Left ventricle myocardium inferior (tissue), 1 donor: ENCODE measurements at regions not wholly inside any gene's neighbourhood (a gene's known extent, or its start where the extent isn't known, plus 50 kb on each side); places are given as distances from the start of the nearest gene placed in this dataset.

ENCODE experiments used
- DNase-seq: peaks from one replicate; pipeline ENCODE4 v3.0.0-alpha.2; 2020
- H3K27ac ChIP-seq: fragments of 200-600 bp; replicated peaks from 2 replicates; pipeline ENCODE4 v1.8.0; 2021
- H3K27me3 ChIP-seq: fragments of 200-600 bp; 2 replicates; pipeline ENCODE4 v1.8.0; 2021; ENCODE audit warnings: low read depth
- H3K36me3 ChIP-seq: fragments of 200-600 bp; 2 replicates; pipeline ENCODE4 v1.8.0; 2021
- H3K4me1 ChIP-seq: fragments of 200-600 bp; 2 replicates; pipeline ENCODE4 v1.8.0; 2021
- H3K4me3 ChIP-seq: fragments of 200-600 bp; 2 replicates; pipeline ENCODE4 v1.8.0; 2021; ENCODE audit warnings: mild to moderate bottlenecking, moderate library complexity
- H3K9me3 ChIP-seq: fragments of 200-600 bp; replicated peaks from 2 replicates; pipeline ENCODE4 v1.8.0; 2021
- intact Hi-C: fragments of 100-400 bp; cut with micrococcal nuclease; formaldehyde crosslinking; loops from one replicate; pipeline ENCODE4 v1.11.0; 2022
- TF ChIP-seq, protein P1 (sequence below): fragments of 200-600 bp; IDR thresholded peaks from 2 replicates; pipeline ENCODE4 v1.8.0; 2021; ENCODE audit warnings: antibody characterized with exemption, mild to moderate bottlenecking, borderline replicate concordance
- donor health status: DM: no; HTN: yes; CAD: no; lungs with severe emphysema.

DNA sequence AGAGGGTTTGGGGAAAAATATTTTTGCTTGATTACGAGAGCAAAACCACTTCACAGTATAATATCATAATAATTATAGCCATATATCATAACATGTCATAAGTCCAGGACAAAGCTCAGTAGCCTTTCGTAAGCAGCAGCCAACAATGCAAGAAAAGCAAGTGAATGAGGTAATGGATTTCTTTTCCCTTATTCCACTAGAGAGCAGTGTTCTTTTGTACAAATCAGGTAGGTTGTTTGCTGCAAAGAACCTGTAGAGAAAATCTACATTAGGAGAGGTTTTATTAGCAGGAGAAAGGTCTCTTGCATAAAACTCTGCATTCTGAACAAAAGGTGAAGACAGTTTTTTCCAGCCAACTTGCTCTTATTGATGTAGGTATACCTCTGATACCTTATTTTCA is 1033.4 kb downstream of the TLE4 start:
- no peak for DNase-seq
- Histone ChIP-seq H3K36me3 (no peaks in the 10 kb centered on the region), H3K9me3 (no peaks in the 10 kb centered on the region), H3K4me3 (no peak overlapping the region), H3K27ac (no peak overlapping the region), H3K4me1 (no peaks in the 10 kb centered on the region), H3K27me3 (no peaks in the 10 kb centered on the region)
- intact Hi-C loops = no loop called here
- TF ChIP-seq, protein P1, sequence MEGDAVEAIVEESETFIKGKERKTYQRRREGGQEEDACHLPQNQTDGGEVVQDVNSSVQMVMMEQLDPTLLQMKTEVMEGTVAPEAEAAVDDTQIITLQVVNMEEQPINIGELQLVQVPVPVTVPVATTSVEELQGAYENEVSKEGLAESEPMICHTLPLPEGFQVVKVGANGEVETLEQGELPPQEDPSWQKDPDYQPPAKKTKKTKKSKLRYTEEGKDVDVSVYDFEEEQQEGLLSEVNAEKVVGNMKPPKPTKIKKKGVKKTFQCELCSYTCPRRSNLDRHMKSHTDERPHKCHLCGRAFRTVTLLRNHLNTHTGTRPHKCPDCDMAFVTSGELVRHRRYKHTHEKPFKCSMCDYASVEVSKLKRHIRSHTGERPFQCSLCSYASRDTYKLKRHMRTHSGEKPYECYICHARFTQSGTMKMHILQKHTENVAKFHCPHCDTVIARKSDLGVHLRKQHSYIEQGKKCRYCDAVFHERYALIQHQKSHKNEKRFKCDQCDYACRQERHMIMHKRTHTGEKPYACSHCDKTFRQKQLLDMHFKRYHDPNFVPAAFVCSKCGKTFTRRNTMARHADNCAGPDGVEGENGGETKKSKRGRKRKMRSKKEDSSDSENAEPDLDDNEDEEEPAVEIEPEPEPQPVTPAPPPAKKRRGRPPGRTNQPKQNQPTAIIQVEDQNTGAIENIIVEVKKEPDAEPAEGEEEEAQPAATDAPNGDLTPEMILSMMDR = peak; percentile 36

- no peak for DNase-seq
- Histone ChIP-seq H3K4me3 (no peak overlapping the region), H3K4me1 (no peaks in the 10 kb centered on the region), H3K27ac (no peak overlapping the region), H3K36me3 (no peaks in the 10 kb centered on the region), H3K9me3 (peaks cover 3% of the 10 kb centered on the region), H3K27me3 (no peaks in the 10 kb centered on the region)
- intact Hi-C loops = no loop called here
- TF ChIP-seq, protein P1 = no peak
Measured at GRCh38 chr9:80602291-80602690, 1030.5 kb downstream of the TLE4 start.

GRCh38 chr9:80596579-80596978 is 1024.8 kb downstream of the TLE4 start:
- Histone ChIP-seq H3K36me3 (no peaks in the 10 kb centered on the region), H3K27me3 (no peaks in the 10 kb centered on the region), H3K4me1 (no peaks in the 10 kb centered on the region), H3K9me3 (peaks cover 3% of the 10 kb centered on the region), H3K27ac (no peak overlapping the region), H3K4me3 (no peak overlapping the region)
- TF ChIP-seq, protein P1 = no peak
- no peak for DNase-seq
- intact Hi-C loops = no loop called here

- TF ChIP-seq, protein P1 = no peak
- intact Hi-C loops = no loop called here
- H3K9me3 ChIP-seq = peaks cover 3% of the 10 kb centered on the region
- H3K4me3 ChIP-seq = no peak overlapping the region
- H3K27me3 ChIP-seq = no peaks in the 10 kb centered on the region
- no peaks in the 10 kb centered on the region for H3K4me1 ChIP-seq
- H3K27ac ChIP-seq = no peak overlapping the region
- DNase-seq = no peak
- no peaks in the 10 kb centered on the region for H3K36me3 ChIP-seq
Measured at GRCh38 chr9:80595192-80595591, 1023.4 kb downstream of the TLE4 start.

DNA sequence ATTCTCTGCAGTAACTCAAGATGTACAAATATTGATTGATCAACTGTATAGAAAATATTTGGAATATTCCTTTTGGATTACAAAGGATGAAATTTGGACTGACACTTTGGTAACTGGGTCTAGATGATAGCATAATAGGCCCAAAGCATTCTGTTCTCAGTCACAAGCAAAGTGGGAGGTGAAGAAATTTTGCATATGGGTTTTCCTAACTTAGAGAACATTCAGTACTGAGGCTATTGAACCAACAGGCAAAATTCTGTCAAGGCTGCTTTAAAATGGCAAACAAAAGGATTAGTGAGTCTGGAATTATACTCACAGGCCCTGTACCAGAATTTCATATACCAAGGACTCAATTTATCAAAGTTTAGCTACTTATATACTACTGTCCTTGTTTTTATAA is 1020.6 kb downstream of the TLE4 start:
- H3K4me3 ChIP-seq = no peak overlapping the region
- no peaks in the 10 kb centered on the region for H3K36me3 ChIP-seq
- H3K27me3 ChIP-seq = no peaks in the 10 kb centered on the region
- intact Hi-C loops = no loop called here
- H3K4me1 ChIP-seq = no peaks in the 10 kb centered on the region
- no peak overlapping the region for H3K27ac ChIP-seq
- TF ChIP-seq, protein P1 = no peak
- H3K9me3 ChIP-seq = no peaks in the 10 kb centered on the region
- no peak for DNase-seq

- Histone ChIP-seq H3K4me3 (no peak overlapping the region), H3K27ac (no peak overlapping the region), H3K4me1 (no peaks in the 10 kb centered on the region), H3K27me3 (no peaks in the 10 kb centered on the region), H3K36me3 (no peaks in the 10 kb centered on the region), H3K9me3 (no peaks in the 10 kb centered on the region)
- intact Hi-C loops = no loop called here
- no peak for DNase-seq
- TF ChIP-seq, protein P1 = no peak
Measured at GRCh38 chr9:80586786-80587330, 1015.1 kb downstream of the TLE4 start.
